ENCODE measurements at regions not wholly inside any gene's neighbourhood (a gene's known extent, or its start where the extent isn't known, plus 50 kb on each side); places are given as distances from the start of the nearest gene placed in this dataset.

GRCh38 chr3:190988102-190988501 is 125.6 kb upstream of the GMNC start:
- TF ChIP-seq CSRNP3 (CRISPR knock-in tag; IDR thresholded peaks at IDR 0.05) (no peak), RARB (CRISPR knock-in tag; IDR thresholded peaks at IDR 0.05) (no peak), ESRRG (CRISPR knock-in tag; IDR thresholded peaks at IDR 0.05) (no peak)

Measured in SK-N-SH treated with all-trans-retinoic acid at 6 μM for 48 hours (cell line).